HL-60 (cell line): ENCODE measurements at regions not wholly inside any gene's neighbourhood (a gene's known extent, or its start where the extent isn't known, plus 50 kb on each side); places are given as distances from the start of the nearest gene placed in this dataset.

ENCODE experiments used
- DNase-seq, 2 experiments: peaks; one replicate each; pipeline ENCODE4 v3.0.0-alpha.2; 2010 to 2020; ENCODE audit warnings: low read depth in 1 of 2, low spot score in 1 of 2
- H3K27ac ChIP-seq: fragments of 250-450 bp; sonication (Bioruptor Pico); replicated peaks from 2 replicates; pipeline ENCODE4 v1.5.1; 2020; ENCODE audit warnings: mild to moderate bottlenecking, moderate library complexity
- H3K27me3 ChIP-seq: fragments of 250-450 bp; sonication (Bioruptor Pico); 2 replicates; pipeline ENCODE4 v1.5.1; 2021; ENCODE audit warnings: mild to moderate bottlenecking, moderate library complexity; ENCODE audit not compliant: insufficient read depth, poor library complexity, severe bottlenecking
- H3K4me3 ChIP-seq: replicated peaks from 2 replicates; pipeline ENCODE4 v1.5.1; 2011; ENCODE audit warnings: mild to moderate bottlenecking, control low read depth, low read length; ENCODE audit not compliant: insufficient read depth
- CTCF ChIP-seq: IDR thresholded peaks from one replicate; pipeline ENCODE4 v1.5.1; 2011; ENCODE audit warnings: low read length, control low read depth, inconsistent platforms; ENCODE audit not compliant: insufficient read depth
- GABPA ChIP-seq: IDR thresholded peaks from 2 replicates; pipeline ENCODE4 v1.6.1; 2012; ENCODE audit warnings: low read depth
- POLR2AphosphoS5 ChIP-seq: IDR thresholded peaks from 2 replicates; pipeline ENCODE4 v1.6.1; 2012; ENCODE audit warnings: low read depth
- REST ChIP-seq: IDR thresholded peaks from 2 replicates; pipeline ENCODE4 v1.6.1; 2012; ENCODE audit warnings: low read depth; ENCODE audit not compliant: insufficient replicate concordance
- SPI1 ChIP-seq: IDR thresholded peaks from 2 replicates; pipeline ENCODE4 v1.6.1; 2012; ENCODE audit warnings: low read depth, mild to moderate bottlenecking, borderline replicate concordance

- no peak for DNase-seq
- TF ChIP-seq SPI1 = no peak
- TF ChIP-seq CTCF = no peak
- TF ChIP-seq REST = no peak
- TF ChIP-seq POLR2AphosphoS5 = no peak
- TF ChIP-seq GABPA = no peak
- Histone ChIP-seq H3K27ac (no peak overlapping the region), H3K27me3 (peaks cover 3% of the 10 kb centered on the region), H3K4me3 (no peak overlapping the region)
These were observed 163.3 kb downstream of the QRSL1 start for GRCh38 chr6:106792536-106793236.

- Histone ChIP-seq H3K27ac (no peak overlapping the region), H3K27me3 (peaks cover 3% of the 10 kb centered on the region), H3K4me3 (no peak overlapping the region)
- TF ChIP-seq REST (no peak), POLR2AphosphoS5 (no peak), GABPA (no peak), CTCF (no peak), SPI1 (no peak)
- DNase-seq = no peak
These were observed 161.6 kb downstream of the QRSL1 start for GRCh38 chr6:106790935-106791334.

- TF ChIP-seq SPI1 = no peak
- no peak for TF ChIP-seq POLR2AphosphoS5
- TF ChIP-seq CTCF = no peak
- no peak for TF ChIP-seq GABPA
- no peak for TF ChIP-seq REST
- H3K4me3 ChIP-seq = no peak overlapping the region
- DNase-seq = no peak
- H3K27me3 ChIP-seq = peaks cover 3% of the 10 kb centered on the region
- H3K27ac ChIP-seq = no peak overlapping the region
These were observed 160.9 kb downstream of the QRSL1 start for GRCh38 chr6:106790149-106790770.
